H9 (cell line): ENCODE measurements at regions not wholly inside any gene's neighbourhood (a gene's known extent, or its start where the extent isn't known, plus 50 kb on each side); places are given as distances from the start of the nearest gene placed in this dataset.

Source experiments
- DNase-seq: peaks from one replicate; pipeline ENCODE4 v3.0.0-alpha.2; 2017
- H2AFZ ChIP-seq: one replicate; pipeline ENCODE4 v1.6.1; 2013; ENCODE audit warnings: mild to moderate bottlenecking, low read length, control low read depth, moderate library complexity
- H2AK5ac ChIP-seq: 2 replicates; pipeline ENCODE4 v1.6.1; 2013; ENCODE audit warnings: low read length, control low read depth, mixed read lengths; ENCODE audit not compliant: insufficient read length
- H2BK120ac ChIP-seq: one replicate; pipeline ENCODE4 v1.6.1; 2013; ENCODE audit warnings: low read depth, mild to moderate bottlenecking, low read length, control low read depth, inconsistent platforms; ENCODE audit not compliant: poor library complexity, severe bottlenecking
- H2BK12ac ChIP-seq: 2 replicates; pipeline ENCODE4 v1.6.1; 2013; ENCODE audit warnings: low read length, control low read depth, mixed read lengths, low read depth; ENCODE audit not compliant: insufficient read length
- H2BK15ac ChIP-seq: 2 replicates; pipeline ENCODE4 v1.6.1; 2013; ENCODE audit warnings: low read depth, low read length, control low read depth
- H2BK20ac ChIP-seq: one replicate; pipeline ENCODE4 v1.6.1; 2013; ENCODE audit warnings: low read depth, mild to moderate bottlenecking, low read length, control low read depth, inconsistent platforms; ENCODE audit not compliant: poor library complexity, severe bottlenecking
- H2BK5ac ChIP-seq: 2 replicates; pipeline ENCODE4 v1.6.1; 2013; ENCODE audit warnings: low read length, control low read depth, mixed read lengths; ENCODE audit not compliant: insufficient read length
- H3K14ac ChIP-seq: 2 replicates; pipeline ENCODE4 v1.6.1; 2013; ENCODE audit warnings: low read length, control low read depth; ENCODE audit not compliant: insufficient read depth
- H3K18ac ChIP-seq: 2 replicates; pipeline ENCODE4 v1.6.1; 2013; ENCODE audit warnings: low read depth, mild to moderate bottlenecking, mixed read lengths, low read length, control low read depth; ENCODE audit not compliant: insufficient read length
- H3K23ac ChIP-seq: 2 replicates; pipeline ENCODE4 v1.6.1; 2013; ENCODE audit warnings: low read length, control low read depth, mixed read lengths, low read depth; ENCODE audit not compliant: insufficient read length
- H3K23me2 ChIP-seq: 2 replicates; pipeline ENCODE4 v1.6.1; 2013; ENCODE audit warnings: low read depth, mild to moderate bottlenecking, mixed read lengths, low read length, control low read depth; ENCODE audit not compliant: insufficient read length, poor library complexity, severe bottlenecking
- H3K27ac ChIP-seq: 2 replicates; pipeline ENCODE4 v1.5.1; 2013; ENCODE audit warnings: low read length, control low read depth, mixed read lengths, low read depth; ENCODE audit not compliant: insufficient read length
- H3K27me3 ChIP-seq: 2 replicates; pipeline ENCODE4 v1.6.1; 2013; ENCODE audit warnings: low read length, control low read depth, inconsistent platforms; ENCODE audit not compliant: insufficient read depth
- H3K4ac ChIP-seq: 2 replicates; pipeline ENCODE4 v1.6.1; 2013; ENCODE audit warnings: low read depth, mild to moderate bottlenecking, control low read depth, inconsistent platforms, low read length, moderate library complexity
- H3K4me1 ChIP-seq: 2 replicates; pipeline ENCODE4 v1.6.1; 2013; ENCODE audit warnings: low read length, control low read depth, inconsistent platforms; ENCODE audit not compliant: insufficient read depth
- H3K4me2 ChIP-seq: 2 replicates; pipeline ENCODE4 v1.6.1; 2013; ENCODE audit warnings: low read length, control low read depth, mixed read lengths; ENCODE audit not compliant: insufficient read length, insufficient read depth
- H3K56ac ChIP-seq: 2 replicates; pipeline ENCODE4 v1.6.1; 2013; ENCODE audit warnings: low read depth, mild to moderate bottlenecking, mixed read lengths, low read length, control low read depth; ENCODE audit not compliant: insufficient read length
- H3K79me1 ChIP-seq: 2 replicates; pipeline ENCODE4 v1.6.1; 2013; ENCODE audit warnings: low read depth, mild to moderate bottlenecking, moderate library complexity, low read length, control low read depth, inconsistent platforms; ENCODE audit not compliant: insufficient read depth, poor library complexity, severe bottlenecking
- H3K79me2 ChIP-seq: 2 replicates; pipeline ENCODE4 v1.6.1; 2013; ENCODE audit warnings: low read length, control low read depth, inconsistent platforms; ENCODE audit not compliant: insufficient read depth
- H3K9ac ChIP-seq: 2 replicates; pipeline ENCODE4 v1.6.1; 2013; ENCODE audit warnings: low read length, control low read depth, mixed read lengths; ENCODE audit not compliant: insufficient read length; ENCODE audit errors: extremely low read depth
- H3K9me3 ChIP-seq: one replicate; pipeline ENCODE4 v1.6.1; 2013; ENCODE audit warnings: low read depth, low read length, inconsistent platforms; ENCODE audit not compliant: control insufficient read depth
- H3T11ph ChIP-seq: one replicate; pipeline ENCODE4 v1.6.1; 2013; ENCODE audit warnings: mild to moderate bottlenecking, low read length, control low read depth, inconsistent platforms
- H4K20me1 ChIP-seq: one replicate; pipeline ENCODE4 v1.6.1; 2013; ENCODE audit not compliant: control insufficient read depth, insufficient read length, insufficient read depth
- H4K5ac ChIP-seq: 2 replicates; pipeline ENCODE4 v1.6.1; 2013; ENCODE audit warnings: low read depth, mild to moderate bottlenecking, mixed read lengths, low read length, control low read depth; ENCODE audit not compliant: insufficient read length
- H4K8ac ChIP-seq: replicated peaks from 2 replicates; pipeline ENCODE4 v1.6.1; 2013; ENCODE audit warnings: low read length, control low read depth, mixed read lengths, low read depth; ENCODE audit not compliant: insufficient read length
- H4K91ac ChIP-seq: 2 replicates; pipeline ENCODE4 v1.6.1; 2013; ENCODE audit warnings: low read depth, mild to moderate bottlenecking, moderate library complexity, mixed read lengths, low read length, control low read depth; ENCODE audit not compliant: insufficient read length
- H3K27ac Mint-ChIP-seq, 3 experiments: 2 replicates in 2 of 3; 3 replicates in 1 of 3; pipeline ENCODE4 v1.8.0; 2020 to 2021; ENCODE audit warnings: mixed read lengths in 3 of 3, mild to moderate bottlenecking in 1 of 3, moderate library complexity in 1 of 3
- H3K27me3 Mint-ChIP-seq: 2 replicates; pipeline ENCODE4 v1.8.0; 2021; ENCODE audit warnings: low read depth, mild to moderate bottlenecking, moderate library complexity, mixed read lengths
- H3K36me3 Mint-ChIP-seq, 3 experiments: 2 replicates in 2 of 3; 3 replicates in 1 of 3; pipeline ENCODE4 v1.8.0; 2020 to 2021; ENCODE audit warnings: low read depth in 3 of 3, mixed read lengths in 3 of 3; ENCODE audit not compliant: insufficient read depth in 1 of 3
- H3K4me1 Mint-ChIP-seq, 2 experiments: 2 replicates each; pipeline ENCODE4 v1.8.0; 2020; ENCODE audit warnings: mixed read lengths in 2 of 2
- H3K4me3 Mint-ChIP-seq, 2 experiments: 2 replicates in 1 of 2; 3 replicates in 1 of 2; pipeline ENCODE4 v1.8.0; 2020 to 2021; ENCODE audit warnings: mild to moderate bottlenecking in 2 of 2, mixed read lengths in 2 of 2, moderate library complexity in 1 of 2
- H3K9me3 Mint-ChIP-seq, 2 experiments: 2 replicates in 1 of 2; 3 replicates in 1 of 2; pipeline ENCODE4 v1.8.0; 2020; ENCODE audit warnings: mild to moderate bottlenecking in 2 of 2, mixed read lengths in 2 of 2, moderate library complexity in 1 of 2
- CTCF ChIP-seq: fragments of 200-600 bp; sonication (generic); conservative IDR thresholded peaks from 3 replicates; pipeline ENCODE4 v1.8.0; 2021; ENCODE audit warnings: antibody characterized with exemption, mild to moderate bottlenecking
- WGBS: extraction: QIAGEN DNeasy Blood & Tissue Kit; methylation state at CpG from one replicate; pipeline ENCODE4 v1.1.7; 2013; ENCODE audit warnings: missing lambda C conversion rate, low lambda C conversion rate, mixed read lengths; ENCODE audit not compliant: insufficient read length; ENCODE audit errors: extremely low coverage; 5-methylcytosine and 5-hydroxymethylcytosine counted together

DNA sequence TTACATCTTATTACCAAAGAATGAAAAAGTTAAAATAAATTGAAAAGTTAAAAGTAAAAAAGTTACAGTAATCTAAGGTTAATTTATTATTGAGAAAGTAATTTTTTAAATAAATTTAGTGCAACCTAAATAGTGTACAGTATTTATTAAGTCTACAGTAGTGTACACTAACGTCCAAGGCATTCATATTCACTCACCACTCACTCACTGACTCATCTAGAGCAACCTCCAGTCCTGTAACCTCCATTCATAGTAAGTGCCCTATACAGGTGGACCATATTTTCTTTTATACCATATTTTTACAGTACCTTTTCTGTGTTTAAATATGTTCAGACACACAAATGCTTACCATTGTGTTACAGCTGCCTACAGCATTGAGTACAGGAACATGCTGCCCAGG, 624.7 kb upstream of the NOX3 start:
- Mint-ChIP-seq H3K4me1 (0 out of 4 replicates have a peak, but pooled peaks cover 0 to 6% of the 10 kb centered on the region in 2 experiments), H3K36me3 (no peaks in the 10 kb centered on the region; a peak in 2 of 7 replicates), H3K9me3 (peaks cover 4 to 5% of the 10 kb centered on the region in 2 experiments; a peak in 4 of 5 replicates), H3K27me3 (no peaks in the 10 kb centered on the region), H3K4me3 (no peak overlapping the region), H3K27ac (no peak overlapping the region)
- Histone ChIP-seq H3K4me2 (no peak overlapping the region), H2BK20ac (no peak overlapping the region), H3K9me3 (no peaks in the 10 kb centered on the region), H3K56ac (no peak overlapping the region), H3K14ac (no peak overlapping the region), H2AK5ac (no peak overlapping the region), H3K23me2 (no peaks in the 10 kb centered on the region), H2AFZ (no peak overlapping the region), H3K9ac (no peak overlapping the region), H2BK5ac (no peak overlapping the region), H3K18ac (no peak overlapping the region), H3T11ph (no peak overlapping the region), H3K79me1 (no peaks in the 10 kb centered on the region), H4K91ac (no peak overlapping the region), H4K8ac (no peak overlapping the region), H4K5ac (no peak overlapping the region), H3K79me2 (no peaks in the 10 kb centered on the region), H2BK12ac (no peak overlapping the region), H2BK120ac (no peak overlapping the region), H3K27ac (no peak overlapping the region), H3K27me3 (no peaks in the 10 kb centered on the region), H3K23ac (no peak overlapping the region), H3K4me1 (no peaks in the 10 kb centered on the region), H3K4ac (no peak overlapping the region), H2BK15ac (no peak overlapping the region), H4K20me1 (no peaks in the 10 kb centered on the region)
- no peak for DNase-seq
- no peak for TF ChIP-seq CTCF
- no CpG with 5 or more reads among the region's 1 CpG for WGBS
